Body of pancreas (tissue), 4 donors: ENCODE measurements at regions not wholly inside any gene's neighbourhood (a gene's known extent, or its start where the extent isn't known, plus 50 kb on each side); places are given as distances from the start of the nearest gene placed in this dataset.
"Not testable (repeated sequence)": the region's sequence is repeated elsewhere in the genome, so short reads cannot be mapped to it uniquely, and the experiment has no call there.

Experiments
- ATAC-seq: fragments of 150-250 bp; one replicate; pipeline ENCODE4 v1.9.1; 2016
- DNase-seq, 4 donors: peaks; one replicate each; pipeline ENCODE4 v3.0.0-alpha.2; 2019
- H3K27ac ChIP-seq, 4 donors: fragments of 200-600 bp; sonication (generic); 1 replicate in 3 of 4; 2 replicates in 1 of 4; pipeline versions ENCODE4 v1.5.1 to v1.6.1; 2016 to 2019; ENCODE audit warnings: mild to moderate bottlenecking in 1 of 4, mixed read lengths in 1 of 4, moderate library complexity in 1 of 4
- H3K27me3 ChIP-seq, 2 donors: fragments of 200-600 bp; sonication (generic); one replicate each; pipeline ENCODE4 v1.6.0; 2016; ENCODE audit warnings: mild to moderate bottlenecking in 1 of 2
- H3K36me3 ChIP-seq, 2 donors: fragments of 200-600 bp; sonication (generic); replicated peaks in 1 of 2; 2 replicates each; pipeline ENCODE4 v1.5.1; 2016; ENCODE audit warnings: low read depth in 2 of 2; ENCODE audit not compliant: insufficient read depth in 1 of 2
- H3K4me1 ChIP-seq: fragments of 200-600 bp; sonication (generic); one replicate; pipeline ENCODE4 v1.6.0; 2016
- H3K4me3 ChIP-seq, 2 donors: fragments of 200-600 bp; sonication (generic); 1 replicate in 1 of 2; 2 replicates in 1 of 2; pipeline ENCODE4 v1.5.1; 2016 to 2019
- H3K9me3 ChIP-seq, 3 donors: fragments of 200-600 bp; sonication (generic); 1 replicate in 2 of 3; 2 replicates in 1 of 3; pipeline ENCODE4 v1.5.1; 2016
- POLR2A ChIP-seq, 3 donors: fragments of 450-650 bp; IDR thresholded peaks; one replicate each; pipeline ENCODE4 v1.6.1; 2016; ENCODE audit warnings: antibody characterized with exemption in 3 of 3, mild to moderate bottlenecking in 2 of 3
- WGBS, 2 donors: methylation state at CpG; one replicate each; pipeline ENCODE4 v1.1.5; 2017; 5-methylcytosine and 5-hydroxymethylcytosine counted together
- intact Hi-C: fragments of 100-400 bp; cut with DNase I; formaldehyde crosslinking; loops from one replicate; pipeline ENCODE4 v1.15.1; 2023
- TF ChIP-seq, protein P1 (sequence below), 7 experiments: fragments of 450-650 bp in 4 of 7; fragments of 200-600 bp in 3 of 7; sonication (generic) in 3 of 7; IDR thresholded peaks; one replicate each; pipeline ENCODE4 v1.5.1; 2016 to 2019; ENCODE audit warnings: antibody characterized with exemption in 7 of 7

DNA sequence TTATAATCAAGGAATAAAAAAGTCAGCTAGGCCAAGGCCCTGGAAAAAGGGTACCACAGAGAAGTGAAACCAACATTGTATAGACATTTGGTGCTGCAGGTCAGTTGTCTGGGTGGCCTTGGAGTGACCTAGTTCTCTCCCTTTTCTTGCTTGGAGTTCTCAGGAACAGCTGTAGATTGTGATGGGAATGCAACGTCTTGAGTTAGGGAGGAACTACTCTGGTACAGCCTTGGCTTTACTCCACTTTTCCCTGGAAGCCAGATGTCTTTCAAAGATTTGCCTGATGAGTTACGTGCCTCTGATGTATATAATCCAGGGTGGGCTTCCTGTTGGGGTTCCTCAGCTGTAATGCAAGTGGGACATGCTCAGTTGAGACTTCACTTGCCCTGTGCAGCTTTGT, 694.7 kb downstream of the HTR1B start:
- Histone ChIP-seq H3K4me3 (no peak overlapping the region), H3K36me3 (no peaks in the 10 kb centered on the region), H3K4me1 (peaks cover 6% of the 10 kb centered on the region), H3K9me3 (no peaks in the 10 kb centered on the region), H3K27ac (no peak overlapping the region), H3K27me3 (no peaks in the 10 kb centered on the region)
- DNase-seq, result no peak
- ATAC-seq, result no peak
- intact Hi-C loops, result no loop called here
- WGBS, 2 donors, result 34 to 41% methylated on average over 2 of the region's 2 CpGs
- TF ChIP-seq, protein P1, sequence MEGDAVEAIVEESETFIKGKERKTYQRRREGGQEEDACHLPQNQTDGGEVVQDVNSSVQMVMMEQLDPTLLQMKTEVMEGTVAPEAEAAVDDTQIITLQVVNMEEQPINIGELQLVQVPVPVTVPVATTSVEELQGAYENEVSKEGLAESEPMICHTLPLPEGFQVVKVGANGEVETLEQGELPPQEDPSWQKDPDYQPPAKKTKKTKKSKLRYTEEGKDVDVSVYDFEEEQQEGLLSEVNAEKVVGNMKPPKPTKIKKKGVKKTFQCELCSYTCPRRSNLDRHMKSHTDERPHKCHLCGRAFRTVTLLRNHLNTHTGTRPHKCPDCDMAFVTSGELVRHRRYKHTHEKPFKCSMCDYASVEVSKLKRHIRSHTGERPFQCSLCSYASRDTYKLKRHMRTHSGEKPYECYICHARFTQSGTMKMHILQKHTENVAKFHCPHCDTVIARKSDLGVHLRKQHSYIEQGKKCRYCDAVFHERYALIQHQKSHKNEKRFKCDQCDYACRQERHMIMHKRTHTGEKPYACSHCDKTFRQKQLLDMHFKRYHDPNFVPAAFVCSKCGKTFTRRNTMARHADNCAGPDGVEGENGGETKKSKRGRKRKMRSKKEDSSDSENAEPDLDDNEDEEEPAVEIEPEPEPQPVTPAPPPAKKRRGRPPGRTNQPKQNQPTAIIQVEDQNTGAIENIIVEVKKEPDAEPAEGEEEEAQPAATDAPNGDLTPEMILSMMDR (IDR thresholded peaks at IDR 0.05), result no peak
- TF ChIP-seq POLR2A (IDR thresholded peaks at IDR 0.05), result no peak

DNA sequence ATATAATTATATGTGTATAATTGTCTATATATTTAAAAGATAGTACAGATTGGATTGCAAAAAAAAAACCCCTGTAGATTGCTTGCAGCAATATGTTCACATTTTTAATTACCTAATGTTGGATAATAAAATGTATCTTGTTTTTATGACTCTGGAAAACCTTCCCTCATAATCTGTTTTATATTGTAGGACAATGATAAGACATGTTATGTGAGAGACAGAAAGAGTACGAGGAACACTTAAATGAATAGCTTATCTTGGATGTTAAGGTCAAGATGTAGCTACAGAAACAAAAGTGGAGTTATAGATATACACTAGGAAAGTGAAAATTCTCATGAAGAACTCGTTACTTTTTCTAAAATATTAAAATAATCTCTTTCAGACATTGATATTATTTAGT, 691.6 kb upstream of the IMPG1 start:
- Histone ChIP-seq H3K27me3 (no peaks in the 10 kb centered on the region), H3K27ac (no peak overlapping the region), H3K4me3 (no peak overlapping the region), H3K9me3 (no peaks in the 10 kb centered on the region), H3K36me3 (no peaks in the 10 kb centered on the region), H3K4me1 (no peaks in the 10 kb centered on the region)
- WGBS, 2 donors, result 31 to 32% methylated on average over 2 of the region's 2 CpGs
- DNase-seq (no peak), ATAC-seq (no peak)
- intact Hi-C loops, result no loop called here
- TF ChIP-seq, protein P1 (IDR thresholded peaks at IDR 0.05), result no peak
- no peak for TF ChIP-seq POLR2A (IDR thresholded peaks at IDR 0.05)

DNA sequence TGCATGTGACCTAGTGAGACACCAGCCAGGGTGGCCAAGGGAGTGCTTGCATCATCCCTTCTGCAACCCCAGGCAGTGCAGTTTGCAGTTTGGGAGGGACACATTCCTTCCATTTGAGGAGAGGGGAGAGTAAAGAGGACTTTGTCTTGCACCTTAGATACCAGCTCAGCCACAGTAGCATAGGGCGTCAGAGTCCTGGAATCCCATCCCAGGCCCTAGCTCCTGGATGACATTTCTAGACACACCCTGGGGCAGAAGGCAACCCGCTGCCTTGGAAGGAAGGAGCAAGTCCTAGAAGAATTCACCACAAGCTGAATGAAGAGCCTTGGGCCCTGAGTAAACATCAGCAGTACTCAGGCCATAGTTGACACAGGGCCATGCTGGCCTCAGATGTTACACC, 680.4 kb upstream of the IMPG1 start:
- H3K27me3 ChIP-seq, result no peaks in the 10 kb centered on the region
- no peak for DNase-seq
- intact Hi-C loops, result no loop called here
- H3K4me1 ChIP-seq, result no peaks in the 10 kb centered on the region
- H3K27ac ChIP-seq, result no peak overlapping the region
- H3K4me3 ChIP-seq, result no peak overlapping the region
- no peaks in the 10 kb centered on the region for H3K36me3 ChIP-seq
- ATAC-seq, result no peak
- no peaks in the 10 kb centered on the region for H3K9me3 ChIP-seq
- WGBS, 2 donors, result 80 to 83% methylated on average over 2 of the region's 2 CpGs
- TF ChIP-seq, protein P1 (IDR thresholded peaks at IDR 0.05), result no peak
- TF ChIP-seq POLR2A (IDR thresholded peaks at IDR 0.05), result no peak

DNA sequence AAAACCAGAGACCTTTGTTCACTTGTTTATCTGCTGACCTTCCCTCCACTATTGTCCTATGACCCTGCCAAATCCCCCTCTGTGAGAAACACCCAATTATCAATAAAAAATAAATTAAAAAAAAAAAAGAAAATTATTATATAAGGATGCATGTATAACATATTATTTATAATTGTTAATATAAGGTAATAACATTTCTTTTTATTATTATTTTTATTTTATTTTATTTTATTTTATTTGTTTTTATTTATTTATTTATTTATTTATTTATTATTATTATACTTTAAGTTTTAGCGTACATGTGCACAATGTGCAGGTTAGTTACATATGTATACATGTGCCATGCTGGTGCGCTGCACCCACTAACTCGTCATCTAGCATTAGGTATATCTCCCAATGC, 672.9 kb upstream of the IMPG1 start:
- 90 to 100% methylated on average over 1 to 3 of the region's 3 CpGs for WGBS, 2 donors

DNA sequence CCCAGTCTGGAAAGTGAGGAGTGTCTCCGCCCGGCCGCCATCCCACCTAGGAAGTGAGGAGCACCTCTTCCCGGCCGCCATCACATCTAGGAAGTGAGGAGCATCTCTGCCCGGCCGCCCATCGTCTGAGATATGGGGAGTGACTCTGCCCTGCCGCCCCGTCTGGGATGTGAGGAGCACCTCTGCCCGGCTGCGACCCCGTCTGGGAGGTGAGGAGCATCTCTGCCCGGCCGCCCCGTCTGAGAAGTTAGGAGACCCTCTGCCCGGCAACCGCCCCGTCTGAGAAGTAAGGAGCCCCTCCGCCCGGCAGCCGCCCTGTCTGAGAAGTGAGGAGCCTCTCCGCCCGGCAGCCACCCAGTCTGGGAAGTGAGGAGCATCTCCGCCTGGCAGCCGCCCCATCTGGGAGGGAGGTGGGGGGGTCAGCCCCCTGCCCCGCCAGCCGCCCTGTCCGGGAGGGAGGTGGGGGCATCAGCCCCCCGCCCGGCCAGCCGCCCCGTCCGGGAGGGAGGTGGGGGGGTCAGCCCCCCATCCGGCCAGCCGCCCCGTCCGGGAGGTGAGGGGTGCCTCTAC, 671.8 kb upstream of the IMPG1 start:
- H3K36me3 ChIP-seq, H3K9me3 ChIP-seq, H3K4me3 ChIP-seq, ATAC-seq, DNase-seq, H3K27ac ChIP-seq, H3K4me1 ChIP-seq, H3K27me3 ChIP-seq, intact Hi-C loops: not testable (repeated sequence)
- 87% methylated on average over 10 of the region's 38 CpGs; no CpG with 5 or more reads in 1 of the 2 donors for WGBS, 2 donors

More for the DNA sequence above, 672.9 kb upstream of the IMPG1 start:
- H3K27me3 ChIP-seq, H3K9me3 ChIP-seq, ATAC-seq, H3K4me3 ChIP-seq, intact Hi-C loops, H3K36me3 ChIP-seq, H3K27ac ChIP-seq, DNase-seq, H3K4me1 ChIP-seq: not testable (repeated sequence)

DNA sequence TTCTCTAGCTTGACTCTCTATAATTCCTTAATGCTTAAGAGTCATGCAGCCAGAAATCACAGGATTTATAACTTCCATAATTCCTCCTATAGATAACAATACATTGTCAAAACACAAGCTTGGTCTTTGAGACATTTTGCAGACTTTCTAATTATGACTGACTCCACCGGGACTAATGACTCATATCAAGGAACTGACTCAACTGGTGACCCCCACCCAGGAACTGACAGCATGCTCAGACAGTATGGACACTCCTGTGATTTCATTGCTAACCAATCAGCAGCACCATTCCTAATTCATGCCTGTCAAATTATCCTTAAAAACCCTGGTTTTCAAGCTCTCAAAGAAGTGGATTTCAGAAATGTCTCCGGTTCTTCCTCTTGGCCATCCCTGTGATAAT, 670.5 kb upstream of the IMPG1 start:
- Histone ChIP-seq H3K36me3 (no peaks in the 10 kb centered on the region), H3K9me3 (no peaks in the 10 kb centered on the region), H3K4me3 (no peak overlapping the region), H3K27me3 (no peaks in the 10 kb centered on the region), H3K4me1 (no peaks in the 10 kb centered on the region), H3K27ac (no peak overlapping the region)
- intact Hi-C loops, result no loop called here
- DNase-seq (no peak), ATAC-seq (no peak)
- TF ChIP-seq, protein P1 (IDR thresholded peaks at IDR 0.05), result no peak
- TF ChIP-seq POLR2A (IDR thresholded peaks at IDR 0.05), result no peak
- WGBS, 2 donors, result 86 to 90% methylated on average over 2 of the region's 2 CpGs
